ENCODE measurements at regions not wholly inside any gene's neighbourhood (a gene's known extent, or its start where the extent isn't known, plus 50 kb on each side); places are given as distances from the start of the nearest gene placed in this dataset.

DNA sequence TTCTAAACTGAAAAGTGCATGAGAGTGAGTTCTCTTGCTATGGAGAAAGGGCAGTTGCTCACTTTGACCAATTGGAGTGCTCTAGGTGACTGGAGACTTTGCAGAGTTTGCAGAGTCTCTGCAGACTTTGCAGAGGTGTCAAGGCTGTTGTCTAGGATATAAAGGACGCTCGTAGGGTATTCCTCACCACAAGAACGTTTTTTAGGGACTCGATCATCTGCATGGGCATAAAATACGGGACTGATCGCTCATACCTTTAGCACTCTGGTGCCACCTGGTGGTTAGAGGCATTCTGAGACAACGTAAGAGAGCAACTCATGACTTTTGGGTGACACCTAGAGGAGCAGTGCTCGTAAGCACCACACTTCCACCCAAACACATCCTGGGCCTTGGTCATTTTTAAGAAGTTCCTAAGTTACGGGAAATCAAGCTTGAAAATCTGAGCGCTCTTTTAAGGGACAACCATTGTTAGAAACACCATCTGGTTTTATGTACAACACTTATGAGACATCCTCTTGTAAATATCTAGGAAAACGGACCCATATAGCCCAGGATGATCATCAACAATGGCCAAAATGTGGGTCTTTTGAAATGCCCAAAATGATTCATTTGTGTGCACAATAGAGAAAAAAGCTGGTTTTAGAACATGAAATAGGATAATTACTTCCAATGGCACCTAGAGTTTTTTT is 51.6 kb upstream of the XCR1 start:
- H3K4me3 Mint-ChIP-seq = peak overlapping the region; percentile 29
- peaks cover 11% of the 10 kb centered on the region for H3K36me3 Mint-ChIP-seq (ENCODE audit: low read depth)
- DNase-seq (peak; percentile 95), ATAC-seq (peak; percentile 99)
- H3K27me3 Mint-ChIP-seq (ENCODE audit: low read depth) = no peaks in the 10 kb centered on the region
- CTCF ChIA-PET = interaction anchor here (0.6 to 17.0 kb wide), 80 partner anchors 12 to 492 kb away, joined by 3 to 389 read pairs (median 5); partner anchors contain the start of genes CCR1, CCR2, CCR5 and CXCR6
- H3K27ac Mint-ChIP-seq = peak overlapping the region; percentile 58
- no peaks in the 10 kb centered on the region for H3K9me3 Mint-ChIP-seq (ENCODE audit: insufficient read depth)
- H3K4me1 Mint-ChIP-seq (ENCODE audit: low read depth) = peaks cover 70% of the 10 kb centered on the region
- POLR2A ChIA-PET = interaction anchor here (0.6 to 1.0 kb wide), 2 partner anchors 273 to 300 kb away, joined by 3 to 4 read pairs; no protein-coding TSS in a partner anchor
